ENCODE measurements at regions not wholly inside any gene's neighbourhood (a gene's known extent, or its start where the extent isn't known, plus 50 kb on each side); places are given as distances from the start of the nearest gene placed in this dataset.

GRCh38 chr11:36890121-36890679 lies 292.2 kb upstream of the RAG2 start:
- TF ChIP-seq FOXK2 (IDR thresholded peaks at IDR 0.05), result no peak
- TF ChIP-seq PRDM15 (CRISPR knock-in tag; IDR thresholded peaks at IDR 0.05), result no peak
- no peak for TF ChIP-seq STAT1 (conservative IDR thresholded peaks at IDR 0.05)
- TF ChIP-seq MAX (IDR thresholded peaks at IDR 0.05; ENCODE audit: low read depth, low read length), result no peak
- TF ChIP-seq RFX5 (IDR thresholded peaks at IDR 0.05; ENCODE audit: low read depth, low read length), result no peak
- TF ChIP-seq CTCF (IDR thresholded peaks at IDR 0.05 in 2 of 3, conservative IDR thresholded peaks at IDR 0.05 in 1 of 3; ENCODE audit: control insufficient read depth in 2 of 3, extremely low read depth in 1 of 3, insufficient read depth in 1 of 3, low read depth in 3 of 3, low read length in 3 of 3), result no peak

All from GM12878 (cell line).